ENCODE measurements at regions not wholly inside any gene's neighbourhood (a gene's known extent, or its start where the extent isn't known, plus 50 kb on each side); places are given as distances from the start of the nearest gene placed in this dataset.

DNA sequence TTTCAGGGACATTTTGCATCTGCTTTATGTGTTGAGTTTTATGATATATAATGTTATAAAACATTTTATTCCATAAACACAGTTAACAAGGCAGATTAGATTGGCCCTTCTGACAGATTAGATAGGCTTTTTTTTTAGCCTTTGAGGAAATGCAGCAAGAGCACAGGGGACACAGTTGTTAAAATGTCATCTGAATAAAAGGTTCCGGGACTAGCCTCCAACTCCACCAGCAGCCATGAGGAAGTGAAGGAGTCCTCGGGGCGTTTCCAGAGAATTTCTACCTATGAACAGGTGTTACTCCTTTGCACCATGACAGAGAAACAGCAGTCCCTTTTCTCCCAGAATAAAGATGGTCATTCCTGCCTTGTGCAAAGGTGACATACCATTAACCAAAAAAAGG lies 167.8 kb upstream of the KBTBD8 start:
- H2AFZ ChIP-seq (ENCODE audit: low read depth, low read length, poor library complexity, severe bottlenecking), result no peak overlapping the region
- no peaks in the 10 kb centered on the region for H3K9me2 ChIP-seq (ENCODE audit: insufficient read depth)
- DNase-seq (ENCODE audit: low read depth, low spot score) (no peak), ATAC-seq (no peak)
- intact Hi-C loops (cut with micrococcal nuclease), result no loop called here
- no peaks in the 10 kb centered on the region for H3K9me3 ChIP-seq (ENCODE audit: control insufficient read depth in 1 of 2, insufficient read depth in 1 of 2, low read depth in 1 of 2, low read length in 2 of 2)
- no peak overlapping the region for H3K9ac ChIP-seq (ENCODE audit: low read length)
- ChIA-PET RAD21 (ENCODE audit: low non-redundant PET in 1 of 2, low total read pairs in 2 of 2, uncharacterized antibody in 2 of 2, unreplicated experiment in 2 of 2) (no interaction called here), POLR2A (no interaction called here), CTCF (no interaction called here)
- no peaks in the 10 kb centered on the region for H3K79me2 ChIP-seq (ENCODE audit: insufficient read depth, low read length)
- peaks cover 39% of the 10 kb centered on the region for H3K27me3 ChIP-seq (ENCODE audit: insufficient read depth, low read length)
- H3K4me1 ChIP-seq (ENCODE audit: control insufficient read depth in 1 of 2, insufficient read depth in 2 of 2, low read length in 2 of 2), result no peaks in the 10 kb centered on the region
- no peak overlapping the region for H3K27ac ChIP-seq (ENCODE audit: low read depth, low read length)
- TF ChIP-seq CBX3 (IDR thresholded peaks at IDR 0.05; ENCODE audit: low read depth), result no peak
- TF ChIP-seq, protein P1, sequence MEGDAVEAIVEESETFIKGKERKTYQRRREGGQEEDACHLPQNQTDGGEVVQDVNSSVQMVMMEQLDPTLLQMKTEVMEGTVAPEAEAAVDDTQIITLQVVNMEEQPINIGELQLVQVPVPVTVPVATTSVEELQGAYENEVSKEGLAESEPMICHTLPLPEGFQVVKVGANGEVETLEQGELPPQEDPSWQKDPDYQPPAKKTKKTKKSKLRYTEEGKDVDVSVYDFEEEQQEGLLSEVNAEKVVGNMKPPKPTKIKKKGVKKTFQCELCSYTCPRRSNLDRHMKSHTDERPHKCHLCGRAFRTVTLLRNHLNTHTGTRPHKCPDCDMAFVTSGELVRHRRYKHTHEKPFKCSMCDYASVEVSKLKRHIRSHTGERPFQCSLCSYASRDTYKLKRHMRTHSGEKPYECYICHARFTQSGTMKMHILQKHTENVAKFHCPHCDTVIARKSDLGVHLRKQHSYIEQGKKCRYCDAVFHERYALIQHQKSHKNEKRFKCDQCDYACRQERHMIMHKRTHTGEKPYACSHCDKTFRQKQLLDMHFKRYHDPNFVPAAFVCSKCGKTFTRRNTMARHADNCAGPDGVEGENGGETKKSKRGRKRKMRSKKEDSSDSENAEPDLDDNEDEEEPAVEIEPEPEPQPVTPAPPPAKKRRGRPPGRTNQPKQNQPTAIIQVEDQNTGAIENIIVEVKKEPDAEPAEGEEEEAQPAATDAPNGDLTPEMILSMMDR (IDR thresholded peaks at IDR 0.05 in 2 of 3, conservative IDR thresholded peaks at IDR 0.05 in 1 of 3; ENCODE audit: borderline replicate concordance in 1 of 3, insufficient read depth in 1 of 3, low read depth in 2 of 3, low read length in 2 of 3), result no peak
- TF ChIP-seq FOSL1 (IDR thresholded peaks at IDR 0.05; ENCODE audit: low read depth), result no peak
- TF ChIP-seq JUND (IDR thresholded peaks at IDR 0.05), result no peak
- no peak for TF ChIP-seq EZH2 (IDR thresholded peaks at IDR 0.05)
- TF ChIP-seq RAD21 (IDR thresholded peaks at IDR 0.05; ENCODE audit: low read depth), result no peak
- TF ChIP-seq CEBPB (IDR thresholded peaks at IDR 0.05; ENCODE audit: low read depth), result no peak
- TF ChIP-seq, protein P2, sequence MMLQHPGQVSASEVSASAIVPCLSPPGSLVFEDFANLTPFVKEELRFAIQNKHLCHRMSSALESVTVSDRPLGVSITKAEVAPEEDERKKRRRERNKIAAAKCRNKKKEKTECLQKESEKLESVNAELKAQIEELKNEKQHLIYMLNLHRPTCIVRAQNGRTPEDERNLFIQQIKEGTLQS (IDR thresholded peaks at IDR 0.05), result no peak
- TF ChIP-seq ELF1 (IDR thresholded peaks at IDR 0.05; ENCODE audit: borderline replicate concordance, low read depth), result no peak
- TF ChIP-seq EZH2phosphoT487 (IDR thresholded peaks at IDR 0.05; ENCODE audit: borderline replicate concordance), result no peak
- TF ChIP-seq, protein P3, sequence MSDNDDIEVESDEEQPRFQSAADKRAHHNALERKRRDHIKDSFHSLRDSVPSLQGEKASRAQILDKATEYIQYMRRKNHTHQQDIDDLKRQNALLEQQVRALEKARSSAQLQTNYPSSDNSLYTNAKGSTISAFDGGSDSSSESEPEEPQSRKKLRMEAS (IDR thresholded peaks at IDR 0.05), result no peak
- TF ChIP-seq SRF (IDR thresholded peaks at IDR 0.05; ENCODE audit: low read depth), result no peak
- TF ChIP-seq, protein P4, sequence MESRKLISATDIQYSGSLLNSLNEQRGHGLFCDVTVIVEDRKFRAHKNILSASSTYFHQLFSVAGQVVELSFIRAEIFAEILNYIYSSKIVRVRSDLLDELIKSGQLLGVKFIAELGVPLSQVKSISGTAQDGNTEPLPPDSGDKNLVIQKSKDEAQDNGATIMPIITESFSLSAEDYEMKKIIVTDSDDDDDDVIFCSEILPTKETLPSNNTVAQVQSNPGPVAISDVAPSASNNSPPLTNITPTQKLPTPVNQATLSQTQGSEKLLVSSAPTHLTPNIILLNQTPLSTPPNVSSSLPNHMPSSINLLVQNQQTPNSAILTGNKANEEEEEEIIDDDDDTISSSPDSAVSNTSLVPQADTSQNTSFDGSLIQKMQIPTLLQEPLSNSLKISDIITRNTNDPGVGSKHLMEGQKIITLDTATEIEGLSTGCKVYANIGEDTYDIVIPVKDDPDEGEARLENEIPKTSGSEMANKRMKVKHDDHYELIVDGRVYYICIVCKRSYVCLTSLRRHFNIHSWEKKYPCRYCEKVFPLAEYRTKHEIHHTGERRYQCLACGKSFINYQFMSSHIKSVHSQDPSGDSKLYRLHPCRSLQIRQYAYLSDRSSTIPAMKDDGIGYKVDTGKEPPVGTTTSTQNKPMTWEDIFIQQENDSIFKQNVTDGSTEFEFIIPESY (IDR thresholded peaks at IDR 0.05; ENCODE audit: extremely low read depth, insufficient replicate concordance, low read length), result no peak
- no peak for TF ChIP-seq POLR2A (IDR thresholded peaks at IDR 0.05; ENCODE audit: borderline replicate concordance, extremely low read depth, insufficient read depth, insufficient read length)
- TF ChIP-seq SIN3A (IDR thresholded peaks at IDR 0.05; ENCODE audit: low read depth), result no peak
- no peak for TF ChIP-seq TCF7L2 (IDR thresholded peaks at IDR 0.05; ENCODE audit: borderline replicate concordance, extremely low read depth, insufficient read depth, insufficient read length)
- no peak for TF ChIP-seq ZFX (IDR thresholded peaks at IDR 0.05)
- TF ChIP-seq, protein P5, sequence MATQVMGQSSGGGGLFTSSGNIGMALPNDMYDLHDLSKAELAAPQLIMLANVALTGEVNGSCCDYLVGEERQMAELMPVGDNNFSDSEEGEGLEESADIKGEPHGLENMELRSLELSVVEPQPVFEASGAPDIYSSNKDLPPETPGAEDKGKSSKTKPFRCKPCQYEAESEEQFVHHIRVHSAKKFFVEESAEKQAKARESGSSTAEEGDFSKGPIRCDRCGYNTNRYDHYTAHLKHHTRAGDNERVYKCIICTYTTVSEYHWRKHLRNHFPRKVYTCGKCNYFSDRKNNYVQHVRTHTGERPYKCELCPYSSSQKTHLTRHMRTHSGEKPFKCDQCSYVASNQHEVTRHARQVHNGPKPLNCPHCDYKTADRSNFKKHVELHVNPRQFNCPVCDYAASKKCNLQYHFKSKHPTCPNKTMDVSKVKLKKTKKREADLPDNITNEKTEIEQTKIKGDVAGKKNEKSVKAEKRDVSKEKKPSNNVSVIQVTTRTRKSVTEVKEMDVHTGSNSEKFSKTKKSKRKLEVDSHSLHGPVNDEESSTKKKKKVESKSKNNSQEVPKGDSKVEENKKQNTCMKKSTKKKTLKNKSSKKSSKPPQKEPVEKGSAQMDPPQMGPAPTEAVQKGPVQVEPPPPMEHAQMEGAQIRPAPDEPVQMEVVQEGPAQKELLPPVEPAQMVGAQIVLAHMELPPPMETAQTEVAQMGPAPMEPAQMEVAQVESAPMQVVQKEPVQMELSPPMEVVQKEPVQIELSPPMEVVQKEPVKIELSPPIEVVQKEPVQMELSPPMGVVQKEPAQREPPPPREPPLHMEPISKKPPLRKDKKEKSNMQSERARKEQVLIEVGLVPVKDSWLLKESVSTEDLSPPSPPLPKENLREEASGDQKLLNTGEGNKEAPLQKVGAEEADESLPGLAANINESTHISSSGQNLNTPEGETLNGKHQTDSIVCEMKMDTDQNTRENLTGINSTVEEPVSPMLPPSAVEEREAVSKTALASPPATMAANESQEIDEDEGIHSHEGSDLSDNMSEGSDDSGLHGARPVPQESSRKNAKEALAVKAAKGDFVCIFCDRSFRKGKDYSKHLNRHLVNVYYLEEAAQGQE (IDR thresholded peaks at IDR 0.05; ENCODE audit: low read depth), result no peak
- H3K4me2 ChIP-seq (ENCODE audit: low read length), result no peak overlapping the region
- no peaks in the 10 kb centered on the region for H3K36me3 ChIP-seq (ENCODE audit: control insufficient read depth in 1 of 2, insufficient read depth in 2 of 2, low read length in 2 of 2)
- no peaks in the 10 kb centered on the region for H4K20me1 ChIP-seq (ENCODE audit: insufficient read depth)
- no TSS peak for BruUV-seq (replicated peaks)
- no peak overlapping the region for H3K4me3 ChIP-seq (replicated peaks in 1 of 2; ENCODE audit: low read depth in 1 of 2, low read length in 2 of 2)

Measured in HCT116 (cell line).